SK-N-SH (cell line): ENCODE measurements at regions not wholly inside any gene's neighbourhood (a gene's known extent, or its start where the extent isn't known, plus 50 kb on each side); places are given as distances from the start of the nearest gene placed in this dataset.

ENCODE experiments used
- CTCF ChIA-PET: fragments of 300-600, 350-600 bp; formaldehyde crosslinking; extraction: SDS; loops from one replicate; lab custom pipeline; 2021; lab: Yijun Ruan, JAX
- POLR2A ChIA-PET: fragments of 350-600 bp; sonication (Branson Sonifier 250); formaldehyde crosslinking; extraction: SDS; loops from one replicate; lab custom pipeline; 2020; ENCODE audit warnings: antibody characterized with exemption, inconsistent platforms; lab: Yijun Ruan, JAX
- DNase-seq: peaks from one replicate; pipeline ENCODE4 v3.0.0; 2012
- H2AFZ ChIP-seq: fragments of 200-600 bp; sonication (generic); 2 replicates; pipeline ENCODE4 v1.8.1; 2016; ENCODE audit warnings: antibody characterized with exemption, mild to moderate bottlenecking, low read depth
- H3F3A ChIP-seq: fragments of 200-600 bp; sonication (generic); replicated peaks from 2 replicates; pipeline ENCODE3; 2016; ENCODE audit warnings: antibody characterized with exemption, mild to moderate bottlenecking; ENCODE audit not compliant: insufficient read depth
- H3K27ac ChIP-seq, 2 experiments: fragments of 200-500 bp in 1 of 2; fragments of 200-600 bp in 1 of 2; sonication (Bioruptor generic) in 1 of 2; sonication (generic), shearing (Covaris generic) in 1 of 2; 2 replicates each; pipeline versions ENCODE4 v1.5.1 to v1.6.1; 2014 to 2016; ENCODE audit warnings: low read depth in 2 of 2, inconsistent platforms in 1 of 2, low read length in 1 of 2, mild to moderate bottlenecking in 1 of 2, mixed read lengths in 1 of 2
- H3K27me3 ChIP-seq: fragments of 200-600 bp; sonication (generic), shearing (Covaris generic); 2 replicates; pipeline ENCODE4 v1.6.1; 2016; ENCODE audit warnings: mixed run types; ENCODE audit not compliant: insufficient read depth
- H3K36me3 ChIP-seq, 2 experiments: fragments of 200-500 bp in 1 of 2; fragments of 200-600 bp in 1 of 2; sonication (Bioruptor generic) in 1 of 2; sonication (generic) in 1 of 2; replicated peaks in 1 of 2; 2 replicates each; pipeline versions ENCODE3 to v1.5.1; 2014 to 2016; ENCODE audit warnings: low read length in 1 of 2, mild to moderate bottlenecking in 1 of 2; ENCODE audit not compliant: insufficient read depth in 2 of 2, control insufficient read depth in 1 of 2
- H3K4me1 ChIP-seq, 2 experiments: fragments of 200-500 bp in 1 of 2; fragments of 200-600 bp in 1 of 2; sonication (Bioruptor generic) in 1 of 2; sonication (generic), shearing (Covaris generic) in 1 of 2; 2 replicates each; pipeline versions ENCODE4 v1.5.1 to v1.6.1; 2014 to 2016; ENCODE audit warnings: low read depth in 1 of 2, low read length in 1 of 2, mixed run types in 1 of 2; ENCODE audit not compliant: insufficient read depth in 2 of 2, control insufficient read depth in 1 of 2
- H3K4me2 ChIP-seq: fragments of 200-600 bp; sonication (generic), shearing (Covaris generic); 2 replicates; pipeline ENCODE4 v1.6.1; 2017; ENCODE audit warnings: mixed run types
- H3K4me3 ChIP-seq, 2 experiments: fragments of 200-500 bp in 1 of 2; fragments of 200-600 bp in 1 of 2; sonication (Bioruptor generic) in 1 of 2; sonication (generic), shearing (Covaris generic) in 1 of 2; 2 replicates each; pipeline versions ENCODE4 v1.5.1 to v1.8.1; 2014 to 2016; ENCODE audit warnings: low read depth in 2 of 2, inconsistent platforms in 1 of 2, low read length in 1 of 2, mild to moderate bottlenecking in 1 of 2, mixed read lengths in 1 of 2, moderate library complexity in 1 of 2
- H3K79me2 ChIP-seq: fragments of 200-600 bp; sonication (generic); 2 replicates; pipeline ENCODE4 v1.8.1; 2017; ENCODE audit warnings: mild to moderate bottlenecking; ENCODE audit not compliant: insufficient read depth
- H3K9ac ChIP-seq: fragments of 200-600 bp; sonication (generic); 2 replicates; pipeline ENCODE4 v1.6.1; 2017; ENCODE audit warnings: mixed run types
- H3K9me2 ChIP-seq: fragments of 200-600 bp; sonication (generic); 2 replicates; pipeline ENCODE4 v1.6.1; 2017; ENCODE audit warnings: mixed run types
- H3K9me3 ChIP-seq: fragments of 200-600 bp; sonication (generic); 2 replicates; pipeline ENCODE4 v1.6.1; 2017; ENCODE audit warnings: mixed run types, mild to moderate bottlenecking, moderate library complexity
- H4K20me1 ChIP-seq: fragments of 200-600 bp; sonication (generic); 2 replicates; pipeline ENCODE4 v1.6.1; 2017; ENCODE audit warnings: mild to moderate bottlenecking, mixed run types; ENCODE audit not compliant: insufficient read depth
- CTCF ChIP-seq: fragments of 200-600 bp; sonication (generic); IDR thresholded peaks from 2 replicates; pipeline ENCODE4 v1.6.1; 2017; ENCODE audit warnings: antibody characterized with exemption, mild to moderate bottlenecking, moderate library complexity
- IRF3 ChIP-seq: fragments of 150-350 bp; IDR thresholded peaks from 2 replicates; pipeline ENCODE4 v1.6.1; 2016; ENCODE audit warnings: mild to moderate bottlenecking, low read depth, low read length
- MAX ChIP-seq: IDR thresholded peaks from 2 replicates; pipeline ENCODE4 v1.4.0; 2012; ENCODE audit warnings: low read depth
- MEF2A ChIP-seq: IDR thresholded peaks from 2 replicates; pipeline ENCODE4 v1.4.0; 2012; ENCODE audit warnings: low read depth, borderline replicate concordance
- PBX3 ChIP-seq: IDR thresholded peaks from 2 replicates; pipeline ENCODE4; 2012
- REST ChIP-seq: IDR thresholded peaks from 2 replicates; pipeline ENCODE4 v1.6.1; 2012; ENCODE audit warnings: mild to moderate bottlenecking, low read depth, low read length, moderate library complexity
- SIN3A ChIP-seq: IDR thresholded peaks from 2 replicates; pipeline ENCODE4 v1.6.1; 2012; ENCODE audit warnings: low read depth, mild to moderate bottlenecking, low read length, moderate library complexity, borderline replicate concordance
- SMC3 ChIP-seq: IDR thresholded peaks from 2 replicates; pipeline ENCODE4 v1.6.1; 2012; ENCODE audit warnings: low read depth, low read length, improper control_type of control experiment
- YY1 ChIP-seq: IDR thresholded peaks from 2 replicates; pipeline ENCODE4 v1.4.0; 2012; ENCODE audit warnings: low read depth, mild to moderate bottlenecking
- WGBS: methylation state at CpG from one replicate; pipeline ENCODE4 v1.1.6; 2017; ENCODE audit warnings: low lambda C conversion rate; 5-methylcytosine and 5-hydroxymethylcytosine counted together

GRCh38 chrX:28329156-28329555 is 258.1 kb upstream of the IL1RAPL1 start:
- 4% methylated on average over 3 of the region's 3 CpGs for WGBS
- Histone ChIP-seq H3K36me3 (no peaks in the 10 kb centered on the region), H3K27ac (no peak overlapping the region), H3K79me2 (no peaks in the 10 kb centered on the region), H3F3A (no peaks in the 10 kb centered on the region), H3K4me2 (no peak overlapping the region), H3K27me3 (no peaks in the 10 kb centered on the region), H4K20me1 (no peaks in the 10 kb centered on the region), H2AFZ (no peak overlapping the region), H3K9me2 (no peaks in the 10 kb centered on the region), H3K4me3 (no peak overlapping the region), H3K9ac (no peak overlapping the region), H3K9me3 (no peaks in the 10 kb centered on the region), H3K4me1 (no peaks in the 10 kb centered on the region)
- DNase-seq: no peak
- CTCF ChIA-PET: no interaction called here
- TF ChIP-seq YY1 (no peak), MAX (no peak), REST (no peak), MEF2A (no peak)
- POLR2A ChIA-PET: no interaction called here

- Histone ChIP-seq H3K27me3 (no peaks in the 10 kb centered on the region), H3K9me3 (no peaks in the 10 kb centered on the region), H3K36me3 (no peaks in the 10 kb centered on the region), H3F3A (no peaks in the 10 kb centered on the region), H4K20me1 (no peaks in the 10 kb centered on the region), H3K27ac (no peak overlapping the region), H3K4me1 (no peaks in the 10 kb centered on the region), H3K4me3 (no peak overlapping the region), H2AFZ (no peak overlapping the region), H3K9me2 (no peaks in the 10 kb centered on the region), H3K9ac (no peak overlapping the region), H3K79me2 (no peaks in the 10 kb centered on the region), H3K4me2 (no peak overlapping the region)
- TF ChIP-seq CTCF: no peak
- WGBS: 9% methylated on average over 5 of the region's 5 CpGs
- CTCF ChIA-PET: no interaction called here
- DNase-seq: no peak
- POLR2A ChIA-PET: no interaction called here
Measured at GRCh38 chrX:28324321-28324721, 262.9 kb upstream of the IL1RAPL1 start.

GRCh38 chrX:28321286-28321685 is 266.0 kb upstream of the IL1RAPL1 start:
- Histone ChIP-seq H3K27me3 (no peaks in the 10 kb centered on the region), H3K27ac (no peak overlapping the region), H3K4me1 (no peaks in the 10 kb centered on the region), H2AFZ (no peak overlapping the region), H4K20me1 (no peaks in the 10 kb centered on the region), H3F3A (no peaks in the 10 kb centered on the region), H3K9me3 (no peaks in the 10 kb centered on the region), H3K4me2 (no peak overlapping the region), H3K9me2 (no peaks in the 10 kb centered on the region), H3K4me3 (no peak overlapping the region), H3K36me3 (no peaks in the 10 kb centered on the region), H3K79me2 (no peaks in the 10 kb centered on the region), H3K9ac (no peak overlapping the region)
- ChIA-PET POLR2A (no interaction called here), CTCF (no interaction called here)
- 0% methylated on average over 2 of the region's 2 CpGs for WGBS
- no peak for DNase-seq
- TF ChIP-seq SIN3A (no peak), PBX3 (no peak), SMC3 (no peak), IRF3 (no peak), REST (no peak)
